Left colon (tissue), 2 donors: ENCODE measurements at regions not wholly inside any gene's neighbourhood (a gene's known extent, or its start where the extent isn't known, plus 50 kb on each side); places are given as distances from the start of the nearest gene placed in this dataset.

ENCODE experiments used
- ATAC-seq: fragments of 200-7000 bp; cut with Tn5 transposase; one replicate; pipeline ENCODE4 v1.9.1; 2020; ENCODE audit warnings: mild to moderate bottlenecking, moderate library complexity
- DNase-seq, 2 donors: peaks; one replicate each; pipeline ENCODE4 v3.0.0-alpha.2; 2020
- intact Hi-C, 2 donors: fragments of 100-400 bp; cut with DNase I in 1 of 2; cut with micrococcal nuclease in 1 of 2; formaldehyde crosslinking; loops; one replicate each; pipeline versions ENCODE4 v1.11.2 to v1.14.0; 2022; cut with DNase I, micrococcal nuclease
- donor health status: DM: no; HTN: no; CAD: no.
- donor health status: DM: yes; HTN: yes; CAD: no.

GRCh38 chr6:87917886-87918285, 129.8 kb upstream of the SPACA1 start:
- ATAC-seq = no peak
- DNase-seq = no peak
- intact Hi-C loops = no loop called here

DNA sequence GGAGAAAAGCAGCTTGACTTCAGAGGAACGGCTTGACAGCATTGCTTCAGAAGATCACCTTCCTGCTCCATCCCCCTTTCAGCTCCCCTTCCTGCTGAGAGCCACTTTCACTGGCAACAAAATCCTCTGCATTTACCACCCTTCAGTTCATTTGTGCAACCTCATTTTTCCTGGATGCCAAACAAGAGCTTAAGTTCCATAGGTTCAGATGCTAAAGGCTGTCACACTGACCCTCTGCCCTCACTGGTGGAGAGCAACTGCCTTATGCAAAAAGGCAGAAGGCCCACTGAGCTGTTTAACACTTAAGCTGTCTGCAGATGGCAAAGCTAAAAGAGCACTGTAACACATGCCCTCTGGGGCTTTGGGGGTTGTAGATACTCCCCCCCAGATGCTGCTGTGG, 131.2 kb upstream of the SPACA1 start:
- DNase-seq (no peak), ATAC-seq (no peak)
- intact Hi-C loops = no loop called here

GRCh38 chr6:87914637-87915395, 132.8 kb upstream of the SPACA1 start:
- DNase-seq (no peak), ATAC-seq (no peak)
- intact Hi-C loops = no loop called here

GRCh38 chr6:87913974-87914373, 133.7 kb upstream of the SPACA1 start:
- DNase-seq = no peak
- no peak for ATAC-seq
- intact Hi-C loops = no loop called here

DNA sequence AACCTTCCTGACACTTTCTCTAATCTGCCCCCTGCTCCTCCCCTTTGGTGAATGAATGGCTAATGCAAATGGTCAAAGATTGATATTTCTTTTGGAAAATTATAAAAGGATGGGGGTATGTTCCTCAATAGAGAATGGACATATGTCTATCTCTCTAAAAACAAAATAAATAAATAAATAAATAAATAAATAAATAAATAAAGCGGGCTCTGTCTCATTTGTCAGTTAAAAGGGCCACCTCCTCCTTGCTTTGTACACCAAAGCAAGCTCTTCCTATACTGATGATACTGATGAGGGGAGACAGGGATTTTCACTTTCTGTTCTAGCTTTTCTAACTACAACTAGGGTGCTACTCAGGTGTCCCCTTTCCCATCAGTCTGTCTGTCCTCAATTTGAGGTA, 135.5 kb upstream of the SPACA1 start:
- ATAC-seq (no peak), DNase-seq (no peak)
- intact Hi-C loops = no loop called here

GRCh38 chr6:87909849-87910248, 137.8 kb upstream of the SPACA1 start:
- DNase-seq (no peak), ATAC-seq (no peak)
- intact Hi-C loops = no loop called here

GRCh38 chr6:87908978-87909811, 138.4 kb upstream of the SPACA1 start:
- DNase-seq (no peak), ATAC-seq (no peak)
- intact Hi-C loops = no loop called here

DNA sequence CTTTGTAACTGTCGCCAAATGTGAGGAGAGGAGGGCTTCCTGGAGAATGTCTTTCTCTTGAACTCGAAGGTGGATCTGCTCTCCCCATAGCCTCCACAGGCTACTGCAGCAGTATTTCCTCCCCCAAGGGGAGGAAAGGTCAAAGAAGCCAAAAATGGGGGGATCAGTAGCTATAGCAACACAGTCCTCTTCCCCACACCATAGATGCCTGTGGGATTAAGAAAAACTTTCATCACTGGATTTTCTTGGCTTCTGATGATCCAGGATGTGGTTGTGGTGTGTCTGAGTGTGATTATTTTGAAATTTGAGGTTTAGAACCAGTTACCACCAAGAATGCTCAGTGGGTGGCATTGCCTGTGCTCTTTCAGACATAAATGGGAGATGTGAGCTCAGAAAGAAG, 140.1 kb upstream of the SPACA1 start:
- no peak for ATAC-seq
- intact Hi-C loops = no loop called here

DNA sequence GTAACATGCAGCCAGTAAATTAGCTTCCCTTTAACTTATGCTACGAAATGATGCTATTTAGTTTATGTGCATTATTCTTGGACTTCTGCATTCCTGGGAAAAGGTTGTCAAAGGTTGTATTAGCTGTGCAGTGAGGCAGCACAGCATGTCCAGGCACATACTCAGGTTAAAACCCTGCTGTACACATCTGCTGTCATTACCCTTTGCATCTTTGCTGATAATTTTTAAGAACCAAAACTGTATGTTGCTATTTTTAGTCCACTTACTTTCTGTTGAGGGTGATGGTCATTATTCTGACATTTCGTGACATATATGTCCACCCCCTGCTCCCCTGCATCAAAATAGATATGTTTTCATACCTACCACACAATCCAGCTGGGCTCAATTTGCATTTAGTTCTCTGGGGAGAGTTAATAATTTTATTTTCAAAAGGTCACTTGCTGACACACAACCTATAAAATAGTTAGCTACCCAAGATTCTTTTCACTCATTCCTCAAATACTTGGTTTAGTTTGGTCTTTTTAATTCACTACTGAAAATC, 142.5 kb upstream of the SPACA1 start:
- no peak for DNase-seq
- ATAC-seq = no peak
- intact Hi-C loops = no loop called here

More for the DNA sequence above, 140.1 kb upstream of the SPACA1 start:
- DNase-seq = no peak

DNA sequence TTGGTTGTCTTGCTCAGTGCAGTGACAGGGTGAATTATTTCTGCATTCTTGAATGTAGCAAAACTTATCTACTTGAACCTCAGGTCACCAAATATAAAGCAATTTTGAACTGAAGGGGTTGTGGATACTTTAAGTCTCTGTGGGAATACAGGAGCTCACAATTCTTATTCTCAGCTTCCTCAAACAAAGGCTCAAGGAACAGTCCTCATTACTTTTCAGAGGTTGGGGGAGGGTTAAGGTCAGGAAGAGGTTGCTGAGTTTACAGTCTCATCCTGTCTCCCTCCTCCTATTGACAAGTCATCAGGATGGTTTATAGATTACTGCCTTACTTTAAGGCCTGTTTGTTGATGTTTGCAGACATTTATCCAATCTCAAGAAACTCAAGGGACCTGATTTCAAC, 143.6 kb upstream of the SPACA1 start:
- ATAC-seq = no peak
- intact Hi-C loops = no loop called here
- DNase-seq = no peak

DNA sequence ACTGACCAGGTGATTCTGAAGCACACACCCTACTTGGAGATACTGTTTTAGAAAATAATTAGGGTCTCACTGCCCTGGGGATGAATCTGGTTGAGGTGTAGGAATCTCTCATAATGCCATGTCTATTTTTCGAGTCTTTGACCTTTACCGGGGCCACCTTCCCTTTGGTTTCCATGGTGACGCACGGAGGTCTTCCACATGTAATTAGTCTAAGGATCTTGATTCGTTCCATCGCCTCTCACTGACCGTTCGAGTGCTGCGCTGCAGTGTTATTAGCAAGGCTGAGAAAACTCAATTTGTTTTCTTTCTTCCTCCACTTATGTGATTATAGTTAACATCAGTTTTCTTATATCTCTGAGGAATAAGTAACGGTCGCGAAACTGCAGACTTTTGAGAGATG, 144.3 kb upstream of the SPACA1 start:
- no peak for DNase-seq
- intact Hi-C loops = no loop called here
- no peak for ATAC-seq

DNA sequence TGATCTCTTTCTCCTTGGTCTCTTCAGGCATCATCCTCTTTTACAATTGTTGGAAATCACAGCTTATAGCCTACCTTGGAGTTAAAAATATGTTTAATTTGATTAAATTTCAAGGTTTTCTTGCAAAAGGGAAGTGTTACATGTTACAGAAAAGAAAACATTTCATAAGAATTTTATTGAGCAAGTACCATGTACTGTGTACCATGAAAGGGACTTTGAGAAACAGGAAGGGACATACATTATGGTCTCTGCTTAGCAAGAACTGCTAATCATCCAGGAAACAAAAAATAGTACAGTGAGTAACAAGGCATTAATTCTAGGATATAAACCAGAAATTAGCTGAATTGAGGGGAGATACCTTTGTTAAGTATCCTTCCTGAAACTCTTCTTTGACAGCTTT, 145.3 kb upstream of the SPACA1 start:
- DNase-seq = no peak
- intact Hi-C loops = no loop called here
- ATAC-seq = no peak

GRCh38 chr6:87901613-87902012, 146.0 kb upstream of the SPACA1 start:
- ATAC-seq (no peak), DNase-seq (no peak)
- intact Hi-C loops = no loop called here

DNA sequence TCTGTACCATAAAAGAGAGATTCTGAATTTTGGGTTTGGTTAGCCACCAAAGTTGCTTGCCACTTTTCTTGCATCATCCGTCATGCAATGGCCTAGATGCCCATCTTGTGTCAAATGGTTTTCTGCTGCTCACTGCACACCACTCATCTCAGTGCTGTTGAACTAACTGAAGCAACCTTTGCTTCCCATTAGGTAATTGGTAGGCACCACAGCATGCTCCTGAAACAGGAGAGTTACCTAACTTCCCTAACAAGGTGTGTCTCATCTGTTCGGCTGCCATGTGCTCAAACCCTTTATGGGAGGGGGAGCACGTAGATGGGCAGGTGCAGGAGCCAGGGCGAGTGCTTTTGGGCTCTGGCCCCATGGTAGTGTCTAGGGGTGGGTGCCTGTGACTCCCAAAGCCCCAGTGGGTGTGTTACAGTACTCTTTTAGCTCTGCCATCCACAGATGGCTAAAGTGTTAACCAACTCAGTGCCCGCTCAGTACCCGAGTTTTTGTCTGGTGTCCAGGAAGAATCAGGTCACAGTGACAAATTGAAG, 147.4 kb upstream of the SPACA1 start:
- intact Hi-C loops = no loop called here
- no peak for ATAC-seq
- DNase-seq = no peak

DNA sequence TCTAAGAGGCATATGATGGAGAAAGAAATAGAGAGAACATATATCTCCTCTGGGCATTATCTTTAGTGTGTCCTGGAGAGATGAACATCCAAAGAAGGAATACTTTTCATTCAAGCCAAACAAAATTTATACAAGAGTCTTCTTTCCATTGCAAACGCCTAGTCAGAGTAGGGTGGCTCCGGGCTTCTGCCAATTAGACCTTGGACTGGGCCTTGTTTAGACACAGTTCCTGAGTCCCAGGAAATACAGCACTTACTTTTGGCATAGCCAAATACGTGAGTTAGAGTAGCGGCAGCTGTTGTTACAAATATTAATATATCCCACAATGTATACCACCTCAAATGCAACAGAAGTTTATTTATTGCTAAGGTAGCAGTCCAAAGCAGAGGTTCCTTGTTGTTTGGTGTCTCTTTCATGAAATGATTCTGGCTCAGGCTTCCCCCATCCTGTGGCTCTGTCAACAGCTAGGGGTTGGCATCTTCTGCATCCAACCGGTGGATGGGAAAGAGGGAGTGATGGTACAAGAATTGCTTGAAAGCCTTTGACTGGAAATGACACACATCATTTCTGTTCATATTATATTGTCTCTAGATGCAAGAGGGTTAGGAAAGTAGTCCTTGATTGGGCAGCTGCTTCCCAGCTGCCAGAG, 148.0 kb upstream of the SPACA1 start:
- no peak for DNase-seq
- intact Hi-C loops = no loop called here
- no peak for ATAC-seq

- no peak for DNase-seq
- intact Hi-C loops = no loop called here
- ATAC-seq = no peak
These were observed 150.0 kb upstream of the SPACA1 start for GRCh38 chr6:87897663-87898062.

DNA sequence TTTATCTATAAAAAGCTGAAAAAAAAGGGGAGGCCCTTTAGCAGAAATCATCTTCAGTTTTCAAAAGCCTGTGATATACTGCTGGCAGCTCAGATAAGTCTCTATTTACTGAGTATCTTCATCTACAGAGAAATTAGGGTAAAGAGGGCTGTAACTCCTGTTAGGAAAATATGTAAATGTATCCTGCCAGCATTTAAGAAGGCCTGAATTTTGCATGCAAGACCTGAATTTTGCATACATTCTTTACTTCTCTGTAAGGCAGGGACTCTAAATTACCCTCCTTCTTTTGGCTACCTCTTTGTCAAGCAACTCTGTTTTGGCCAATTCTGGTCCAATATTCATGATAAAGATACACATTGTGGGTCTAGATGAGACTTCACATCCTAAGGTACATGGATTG, 150.6 kb upstream of the SPACA1 start:
- intact Hi-C loops = no loop called here
- DNase-seq (no peak), ATAC-seq (no peak)

DNA sequence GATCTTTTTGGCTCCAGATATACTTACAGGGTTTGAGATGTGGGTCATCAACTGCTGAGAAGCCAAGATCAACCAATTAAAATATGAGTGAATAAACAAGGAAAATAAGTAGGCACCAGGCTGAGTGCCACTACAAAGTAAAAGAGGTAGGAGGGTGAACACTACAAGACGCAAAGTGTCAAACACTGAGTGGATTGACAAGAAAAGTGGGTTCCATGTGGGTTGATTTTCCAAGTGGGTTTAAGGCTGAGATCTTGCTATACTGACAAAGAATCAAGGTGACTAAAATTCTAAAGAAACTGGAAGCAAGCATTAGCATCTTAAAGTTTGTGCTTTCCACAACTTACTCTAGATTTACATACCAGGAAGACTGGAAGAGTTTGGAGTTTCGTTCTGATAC, 160.4 kb upstream of the SPACA1 start:
- ATAC-seq (no peak), DNase-seq (no peak)
- intact Hi-C loops = no loop called here

- no peak for DNase-seq
- no peak for ATAC-seq
- intact Hi-C loops = no loop called here
These were observed 163.4 kb upstream of the SPACA1 start for GRCh38 chr6:87884203-87884602.
